Body of pancreas (tissue), 4 donors: ENCODE measurements at regions not wholly inside any gene's neighbourhood (a gene's known extent, or its start where the extent isn't known, plus 50 kb on each side); places are given as distances from the start of the nearest gene placed in this dataset.

Experiments
- CTCF ChIP-seq, 7 experiments: fragments of 450-650 bp in 4 of 7; fragments of 200-600 bp in 3 of 7; sonication (generic) in 3 of 7; IDR thresholded peaks; one replicate each; pipeline ENCODE4 v1.5.1; 2016 to 2019; ENCODE audit warnings: antibody characterized with exemption in 7 of 7
- POLR2A ChIP-seq, 3 donors: fragments of 450-650 bp; IDR thresholded peaks; one replicate each; pipeline ENCODE4 v1.6.1; 2016; ENCODE audit warnings: antibody characterized with exemption in 3 of 3, mild to moderate bottlenecking in 2 of 3

- no peak for TF ChIP-seq CTCF (IDR thresholded peaks at IDR 0.05)
- no peak for TF ChIP-seq POLR2A (IDR thresholded peaks at IDR 0.05)
Measured at GRCh38 chr13:69092615-69093322, 1014.9 kb upstream of the ATXN8OS start.
